HepG2 (cell line): ENCODE measurements at regions not wholly inside any gene's neighbourhood (a gene's known extent, or its start where the extent isn't known, plus 50 kb on each side); places are given as distances from the start of the nearest gene placed in this dataset.

Experiments used
- E2F1 ChIP-seq: sonication (generic); formaldehyde crosslinking; IDR thresholded peaks from 2 replicates; pipeline ENCODE4 v1.5.0; 2020; ENCODE audit warnings: missing genetic modification reagents
- HOXA3 ChIP-seq: sonication (generic); formaldehyde crosslinking; IDR thresholded peaks from 2 replicates; pipeline ENCODE4 v1.5.0; 2020; ENCODE audit warnings: missing genetic modification reagents
- MBD4 ChIP-seq: IDR thresholded peaks from 2 replicates; pipeline ENCODE4 v1.6.1; 2012; ENCODE audit warnings: low read length, inconsistent platforms, borderline replicate concordance
- NFE2L1 ChIP-seq: sonication (generic); formaldehyde crosslinking; IDR thresholded peaks from 2 replicates; pipeline ENCODE4 v1.4.0; 2020; ENCODE audit warnings: missing genetic modification reagents, mild to moderate bottlenecking, borderline replicate concordance
- SRSF9 ChIP-seq: fragments of 200-400 bp; formaldehyde crosslinking; IDR thresholded peaks from 2 replicates; pipeline ENCODE4 v1.6.1; 2018; ENCODE audit warnings: borderline replicate concordance, mild to moderate bottlenecking, low read depth, low read length; ENCODE audit not compliant: insufficient read depth, poor library complexity, severe bottlenecking
- TEF ChIP-seq: sonication (generic); formaldehyde crosslinking; IDR thresholded peaks from 2 replicates; pipeline ENCODE4 v1.5.0; 2020; ENCODE audit warnings: missing genetic modification reagents
- ZHX2 ChIP-seq, 2 experiments: sonication (generic) in 1 of 2; formaldehyde crosslinking in 1 of 2; IDR thresholded peaks; 2 replicates each; pipeline versions ENCODE4 v1.6.1 to v1.9.0; 2014 to 2022; ENCODE audit warnings: antibody characterized with exemption in 1 of 2, borderline replicate concordance in 1 of 2, inconsistent platforms in 1 of 2, low read depth in 1 of 2, missing genetic modification reagents in 1 of 2
- ZMYM4 ChIP-seq: sonication (generic); formaldehyde crosslinking; IDR thresholded peaks from 2 replicates; pipeline ENCODE4 v1.8.1; 2023; ENCODE audit warnings: mild to moderate bottlenecking, missing genetic modification reagents
- ZNF629 ChIP-seq: sonication (generic); formaldehyde crosslinking; conservative IDR thresholded peaks from 2 replicates; pipeline ENCODE4 v1.5.0; 2020; ENCODE audit warnings: missing genetic modification reagents

- no peak for TF ChIP-seq NFE2L1 (CRISPR knock-in tag)
- no peak for TF ChIP-seq ZMYM4 (CRISPR knock-in tag)
- no peak for TF ChIP-seq HOXA3 (CRISPR knock-in tag)
- no peak for TF ChIP-seq TEF
- TF ChIP-seq MBD4: no peak
- no peak for TF ChIP-seq E2F1 (CRISPR knock-in tag)
- no peak for TF ChIP-seq ZNF629 (CRISPR knock-in tag)
- no peak for TF ChIP-seq ZHX2 (IDR thresholded peaks at IDR 0.05; ENCODE audit: low read depth)
- no peak for TF ChIP-seq ZHX2 (CRISPR knock-in tag; IDR thresholded peaks at IDR 0.05; ENCODE audit: borderline replicate concordance)
- no peak for TF ChIP-seq SRSF9
Observed at GRCh38 chr3:74538669-74539068, 75.8 kb downstream of the CNTN3 start (continued).
